Neural crest cell (in vitro differentiated cells): ENCODE measurements at regions not wholly inside any gene's neighbourhood (a gene's known extent, or its start where the extent isn't known, plus 50 kb on each side); places are given as distances from the start of the nearest gene placed in this dataset.

ENCODE experiments used
- DNase-seq: peaks from one replicate; pipeline ENCODE4 v3.0.0; 2021; ENCODE audit warnings: low read depth, mixed read lengths, low spot score
- H3K27ac Mint-ChIP-seq: one replicate; pipeline ENCODE4 v1.8.0; 2021; ENCODE audit warnings: mild to moderate bottlenecking, mixed read lengths; ENCODE audit not compliant: unreplicated experiment
- H3K27me3 Mint-ChIP-seq: 2 replicates; pipeline ENCODE4 v1.8.0; 2021; ENCODE audit warnings: low read depth, mild to moderate bottlenecking, mixed read lengths
- H3K36me3 Mint-ChIP-seq: 2 replicates; pipeline ENCODE4 v1.8.0; 2021; ENCODE audit warnings: low read depth, mild to moderate bottlenecking, mixed read lengths
- H3K4me1 Mint-ChIP-seq: 2 replicates; pipeline ENCODE4 v1.8.0; 2021; ENCODE audit warnings: mixed read lengths
- H3K4me3 Mint-ChIP-seq: one replicate; pipeline ENCODE4 v1.8.0; 2021; ENCODE audit warnings: mild to moderate bottlenecking, mixed read lengths
- H3K9me3 Mint-ChIP-seq: 2 replicates; pipeline ENCODE4 v1.8.0; 2021; ENCODE audit warnings: mixed read lengths
- TF ChIP-seq, protein P1 (sequence below): fragments of 200-600 bp; sonication (generic); conservative IDR thresholded peaks from 2 replicates; pipeline ENCODE4 v1.5.0; 2021; ENCODE audit warnings: antibody characterized with exemption, mild to moderate bottlenecking

DNA sequence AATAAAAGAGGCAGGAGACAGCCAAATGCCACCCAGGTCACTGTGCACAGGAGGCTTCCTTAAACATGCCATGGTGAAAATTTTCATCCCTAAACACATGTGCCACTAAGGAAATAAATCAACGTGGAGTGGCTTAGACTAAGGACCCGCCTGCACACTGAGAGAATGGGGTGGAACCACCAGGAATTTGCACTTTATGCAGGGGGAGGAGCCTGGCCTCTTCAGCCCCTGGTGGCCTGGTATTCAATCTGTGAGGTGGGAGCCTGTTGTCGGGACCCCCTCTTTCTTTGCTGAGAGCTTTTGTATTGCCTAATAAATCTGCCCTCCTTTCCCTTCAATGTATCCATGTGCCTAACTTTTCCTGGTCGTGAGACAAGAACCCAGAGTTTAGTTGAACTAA lies 204.6 kb upstream of the NRP1 start:
- Mint-ChIP-seq H3K36me3 (peaks cover 2% of the 10 kb centered on the region), H3K9me3 (peaks cover 6% of the 10 kb centered on the region)

DNA sequence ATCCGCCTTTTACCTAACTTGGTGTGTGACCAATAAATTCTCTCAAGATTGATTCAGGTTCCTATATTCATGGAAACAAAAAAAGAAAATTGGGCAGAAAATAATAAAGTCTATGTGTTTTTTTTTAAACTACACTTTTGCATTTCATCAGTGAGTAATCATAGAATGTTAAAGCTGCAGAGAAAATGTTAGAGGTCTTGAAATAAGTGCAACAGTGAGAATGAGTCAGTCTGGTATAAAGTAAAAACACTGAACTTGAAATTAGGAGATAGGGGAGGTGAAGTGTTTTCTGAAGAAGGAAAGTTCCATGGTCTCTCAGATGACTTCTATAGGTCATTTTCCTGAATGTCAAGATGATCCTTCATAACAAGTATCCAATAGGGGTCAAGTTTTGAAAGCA lies 202.6 kb upstream of the NRP1 start:
- TF ChIP-seq, protein P1, sequence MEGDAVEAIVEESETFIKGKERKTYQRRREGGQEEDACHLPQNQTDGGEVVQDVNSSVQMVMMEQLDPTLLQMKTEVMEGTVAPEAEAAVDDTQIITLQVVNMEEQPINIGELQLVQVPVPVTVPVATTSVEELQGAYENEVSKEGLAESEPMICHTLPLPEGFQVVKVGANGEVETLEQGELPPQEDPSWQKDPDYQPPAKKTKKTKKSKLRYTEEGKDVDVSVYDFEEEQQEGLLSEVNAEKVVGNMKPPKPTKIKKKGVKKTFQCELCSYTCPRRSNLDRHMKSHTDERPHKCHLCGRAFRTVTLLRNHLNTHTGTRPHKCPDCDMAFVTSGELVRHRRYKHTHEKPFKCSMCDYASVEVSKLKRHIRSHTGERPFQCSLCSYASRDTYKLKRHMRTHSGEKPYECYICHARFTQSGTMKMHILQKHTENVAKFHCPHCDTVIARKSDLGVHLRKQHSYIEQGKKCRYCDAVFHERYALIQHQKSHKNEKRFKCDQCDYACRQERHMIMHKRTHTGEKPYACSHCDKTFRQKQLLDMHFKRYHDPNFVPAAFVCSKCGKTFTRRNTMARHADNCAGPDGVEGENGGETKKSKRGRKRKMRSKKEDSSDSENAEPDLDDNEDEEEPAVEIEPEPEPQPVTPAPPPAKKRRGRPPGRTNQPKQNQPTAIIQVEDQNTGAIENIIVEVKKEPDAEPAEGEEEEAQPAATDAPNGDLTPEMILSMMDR, result no peak
- Mint-ChIP-seq H3K4me3 (no peak overlapping the region), H3K27ac (no peak overlapping the region), H3K27me3 (no peaks in the 10 kb centered on the region), H3K4me1 (no peaks in the 10 kb centered on the region), H3K9me3 (no peaks in the 10 kb centered on the region), H3K36me3 (peaks cover 2% of the 10 kb centered on the region)
- no peak for DNase-seq

More for the DNA sequence above, 204.6 kb upstream of the NRP1 start:
- Mint-ChIP-seq H3K27ac (no peak overlapping the region), H3K4me3 (no peak overlapping the region), H3K27me3 (no peaks in the 10 kb centered on the region), H3K4me1 (no peaks in the 10 kb centered on the region)
- TF ChIP-seq, protein P1, result no peak
- no peak for DNase-seq

DNA sequence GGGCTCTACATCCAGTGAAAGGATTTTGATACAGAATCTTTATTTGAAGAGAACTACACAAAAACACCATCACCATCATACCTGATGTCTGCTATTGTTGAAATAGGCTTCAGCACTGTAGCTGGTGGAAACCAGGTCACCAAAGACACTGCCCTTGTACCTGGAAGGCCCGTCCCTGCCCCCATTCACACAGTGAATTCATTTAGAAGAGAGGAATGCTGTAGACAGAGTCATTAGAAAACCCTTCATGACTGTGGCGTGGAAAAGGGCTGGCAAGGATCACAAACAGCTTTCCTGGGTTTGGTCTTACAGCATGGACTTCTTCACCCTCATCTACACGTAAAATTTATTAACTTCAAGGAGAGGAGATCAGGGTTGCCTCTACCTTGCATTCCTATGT lies 202.0 kb upstream of the NRP1 start:
- no peak overlapping the region for H3K27ac Mint-ChIP-seq
- H3K36me3 Mint-ChIP-seq, result peaks cover 2% of the 10 kb centered on the region
- no peaks in the 10 kb centered on the region for H3K4me1 Mint-ChIP-seq
- TF ChIP-seq, protein P1, result no peak
- no peak overlapping the region for H3K4me3 Mint-ChIP-seq
- no peaks in the 10 kb centered on the region for H3K9me3 Mint-ChIP-seq
- no peaks in the 10 kb centered on the region for H3K27me3 Mint-ChIP-seq
- no peak for DNase-seq

DNA sequence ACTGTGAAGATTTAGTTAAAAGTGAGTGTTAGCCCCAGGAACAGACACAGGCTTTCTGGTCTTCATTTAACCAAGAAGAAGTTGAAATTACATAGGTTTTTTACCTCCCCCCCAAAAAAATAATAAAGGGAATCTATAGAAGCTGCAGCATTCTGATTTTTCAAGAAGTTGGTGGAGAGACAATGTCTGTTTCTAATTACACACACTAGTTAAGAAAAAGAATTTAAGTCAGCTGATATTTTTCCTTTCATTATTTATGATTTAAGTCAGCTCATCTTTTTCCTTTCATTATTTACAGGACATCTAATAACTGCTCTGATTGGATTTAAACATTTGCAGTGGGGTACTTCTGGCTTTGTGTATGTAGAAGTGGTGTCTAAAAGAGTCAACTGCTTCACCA lies 201.4 kb upstream of the NRP1 start:
- Mint-ChIP-seq H3K27ac (no peak overlapping the region), H3K9me3 (no peaks in the 10 kb centered on the region), H3K4me3 (no peak overlapping the region), H3K36me3 (peaks cover 2% of the 10 kb centered on the region), H3K4me1 (no peaks in the 10 kb centered on the region), H3K27me3 (no peaks in the 10 kb centered on the region)
- no peak for DNase-seq
- TF ChIP-seq, protein P1, result no peak

DNA sequence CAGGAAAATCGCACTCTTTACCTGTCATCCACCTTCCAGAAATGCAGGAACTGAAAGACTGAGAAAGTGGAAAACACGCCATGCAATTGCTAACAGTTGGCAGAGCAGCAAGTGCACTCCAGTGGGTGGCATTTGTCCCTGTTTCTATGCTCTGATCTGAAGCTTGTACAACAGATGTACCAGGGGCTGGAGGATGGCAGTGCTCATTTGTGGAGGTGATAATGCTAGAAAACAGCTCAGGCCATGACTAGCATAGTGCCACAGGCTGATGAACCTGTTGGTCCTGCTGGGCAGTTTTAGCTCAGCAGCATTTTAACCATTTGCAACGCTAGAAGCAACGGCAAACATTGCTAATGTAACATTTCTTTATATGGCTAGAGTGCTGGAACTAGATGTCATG lies 199.9 kb upstream of the NRP1 start:
- Mint-ChIP-seq H3K36me3 (peaks cover 2% of the 10 kb centered on the region), H3K4me1 (no peaks in the 10 kb centered on the region), H3K27ac (no peak overlapping the region), H3K4me3 (no peak overlapping the region), H3K27me3 (no peaks in the 10 kb centered on the region), H3K9me3 (peaks cover 4% of the 10 kb centered on the region)
- DNase-seq, result no peak
- TF ChIP-seq, protein P1, result no peak

DNA sequence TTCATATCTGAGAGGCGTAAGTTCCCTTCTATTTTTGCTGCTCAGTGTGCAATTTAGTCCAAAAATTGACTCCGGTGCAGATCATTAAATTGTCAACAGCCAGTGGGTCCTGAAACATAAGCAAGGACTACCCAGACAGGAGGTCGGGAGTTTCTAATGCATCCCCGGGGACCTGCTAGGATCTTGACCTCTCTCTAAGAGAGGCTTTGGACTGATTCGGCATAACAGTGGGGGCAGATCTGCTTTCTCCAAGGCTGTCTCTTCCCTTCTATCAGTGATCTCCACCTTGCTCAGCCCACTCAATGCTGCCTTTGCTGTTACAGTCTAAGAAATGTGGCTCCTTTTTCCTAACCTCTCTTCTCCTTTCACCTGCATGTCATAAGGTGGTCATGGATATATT lies 199.1 kb upstream of the NRP1 start:
- H3K36me3 Mint-ChIP-seq, result peaks cover 2% of the 10 kb centered on the region
- no peaks in the 10 kb centered on the region for H3K4me1 Mint-ChIP-seq
- H3K27ac Mint-ChIP-seq, result no peak overlapping the region
- DNase-seq, result no peak
- TF ChIP-seq, protein P1, result no peak
- peaks cover 4% of the 10 kb centered on the region for H3K9me3 Mint-ChIP-seq
- no peak overlapping the region for H3K4me3 Mint-ChIP-seq
- H3K27me3 Mint-ChIP-seq, result no peaks in the 10 kb centered on the region
